WTC11 (cell line): ENCODE measurements at regions not wholly inside any gene's neighbourhood (a gene's known extent, or its start where the extent isn't known, plus 50 kb on each side); places are given as distances from the start of the nearest gene placed in this dataset.

Experiments
- ATF3 ChIP-seq: sonication (generic); formaldehyde crosslinking; conservative IDR thresholded peaks from 2 replicates; pipeline ENCODE4 v1.8.1; 2022; ENCODE audit warnings: mild to moderate bottlenecking, missing genetic modification reagents
- CTCF ChIP-seq: fragments of 200-600 bp; IDR thresholded peaks from 2 replicates; pipeline ENCODE4 v1.8.0; 2022; ENCODE audit warnings: antibody characterized with exemption
- ESRRA ChIP-seq: sonication (generic); formaldehyde crosslinking; IDR thresholded peaks from 2 replicates; pipeline ENCODE4 v1.8.1; 2022; ENCODE audit warnings: mild to moderate bottlenecking, missing genetic modification reagents, borderline replicate concordance
- FOXJ3 ChIP-seq: sonication (generic); formaldehyde crosslinking; IDR thresholded peaks from 2 replicates; pipeline ENCODE4 v1.9.0; 2021; ENCODE audit warnings: missing genetic modification reagents, mild to moderate bottlenecking, borderline replicate concordance
- MAX ChIP-seq: sonication (generic); formaldehyde crosslinking; IDR thresholded peaks from 2 replicates; pipeline ENCODE4 v1.8.0; 2022; ENCODE audit warnings: mild to moderate bottlenecking, missing genetic modification reagents
- NFYB ChIP-seq: sonication (generic); formaldehyde crosslinking; conservative IDR thresholded peaks from 2 replicates; pipeline ENCODE4 v1.8.0; 2022; ENCODE audit warnings: low read depth, missing genetic modification reagents
- USF1 ChIP-seq: sonication (generic); formaldehyde crosslinking; IDR thresholded peaks from 2 replicates; pipeline ENCODE4 v1.8.0; 2022; ENCODE audit warnings: mild to moderate bottlenecking, missing genetic modification reagents

GRCh38 chr12:105716621-105717020 is 386.1 kb downstream of the C12orf75 start:
- TF ChIP-seq CTCF (no peak), MAX (CRISPR knock-in tag) (no peak), USF1 (CRISPR knock-in tag) (no peak), FOXJ3 (no peak), ATF3 (CRISPR knock-in tag) (no peak), NFYB (CRISPR knock-in tag) (no peak), ESRRA (no peak)
